ENCODE measurements at regions not wholly inside any gene's neighbourhood (a gene's known extent, or its start where the extent isn't known, plus 50 kb on each side); places are given as distances from the start of the nearest gene placed in this dataset.

DNA sequence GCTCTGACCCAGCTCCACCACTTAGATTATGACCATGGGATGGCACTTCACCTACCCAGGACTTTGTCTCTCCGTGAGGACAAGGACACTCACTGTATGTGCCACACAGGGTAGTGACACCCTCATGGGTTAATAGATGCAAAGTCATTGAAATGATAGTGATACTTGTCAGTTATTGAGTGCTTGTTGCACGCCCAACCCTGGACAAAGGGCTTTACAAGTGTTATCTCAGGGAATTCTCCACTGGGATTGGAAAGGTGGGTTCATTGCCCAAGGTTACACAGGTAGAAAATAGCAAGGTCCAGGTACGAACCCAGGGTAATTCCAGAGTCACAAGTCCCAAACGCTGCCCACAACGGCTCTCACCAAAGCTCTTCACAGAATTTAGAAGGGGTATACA is 158.2 kb downstream of the TRIM29 start (continued):
- TF ChIP-seq POLR2AphosphoS2 (IDR thresholded peaks at IDR 0.05; ENCODE audit: low read depth, low read length): no peak
- no peak for TF ChIP-seq KDM1A (IDR thresholded peaks at IDR 0.05; ENCODE audit: borderline replicate concordance)
- no peak for TF ChIP-seq EGR1 (IDR thresholded peaks at IDR 0.05; ENCODE audit: borderline replicate concordance in 1 of 2, low read depth in 2 of 2, low read length in 2 of 2)
- TF ChIP-seq NFYB (IDR thresholded peaks at IDR 0.05; ENCODE audit: insufficient read depth, low read depth, low read length): no peak
- TF ChIP-seq, protein P1, sequence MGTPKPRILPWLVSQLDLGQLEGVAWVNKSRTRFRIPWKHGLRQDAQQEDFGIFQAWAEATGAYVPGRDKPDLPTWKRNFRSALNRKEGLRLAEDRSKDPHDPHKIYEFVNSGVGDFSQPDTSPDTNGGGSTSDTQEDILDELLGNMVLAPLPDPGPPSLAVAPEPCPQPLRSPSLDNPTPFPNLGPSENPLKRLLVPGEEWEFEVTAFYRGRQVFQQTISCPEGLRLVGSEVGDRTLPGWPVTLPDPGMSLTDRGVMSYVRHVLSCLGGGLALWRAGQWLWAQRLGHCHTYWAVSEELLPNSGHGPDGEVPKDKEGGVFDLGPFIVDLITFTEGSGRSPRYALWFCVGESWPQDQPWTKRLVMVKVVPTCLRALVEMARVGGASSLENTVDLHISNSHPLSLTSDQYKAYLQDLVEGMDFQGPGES (IDR thresholded peaks at IDR 0.05): no peak

- no peak overlapping the region for H3K9ac ChIP-seq (ENCODE audit: control insufficient read depth, insufficient read depth, low read length)
- peaks cover 5% of the 10 kb centered on the region in 2 experiments; a peak in 3 of 4 replicates for H3K27me3 ChIP-seq (replicated peaks in 1 of 2; ENCODE audit: control insufficient read depth in 2 of 2, insufficient read depth in 2 of 2, low read length in 1 of 2)
- no peak overlapping the region for H2AFZ ChIP-seq (ENCODE audit: control insufficient read depth, low read depth, low read length)
- DNase-seq (ENCODE audit: low read depth, low spot score) (no peak), ATAC-seq (no peak), FAIRE-seq (no peak)
- CTCF ChIA-PET: no interaction called here
- no peak overlapping the region for H3K4me2 ChIP-seq (ENCODE audit: control insufficient read depth, insufficient read depth)
- no peaks in the 10 kb centered on the region for H3K36me3 ChIP-seq (ENCODE audit: control insufficient read depth in 2 of 2, insufficient read depth in 2 of 2, low read length in 1 of 2)
- no peaks in the 10 kb centered on the region for H3K79me2 ChIP-seq (ENCODE audit: control insufficient read depth, insufficient read depth, low read length)
- 27% methylated on average over 3 of the region's 3 CpGs for WGBS (ENCODE audit: insufficient coverage, insufficient replicate concordance, low lambda C conversion rate, missing lambda C conversion rate)
- H3K4me3 ChIP-seq: no peak overlapping the region
- intact Hi-C loops (cut with micrococcal nuclease; ENCODE audit: unreplicated experiment) (no loop called here), in situ Hi-C loops (cut with MboI) (no loop called here)
- SMC1A ChIA-PET (ENCODE audit: uncharacterized antibody, unreplicated experiment): no interaction called here
- POLR2A ChIA-PET: interaction anchor here (0.5 kb wide), 1 partner anchor 268 kb away, joined by 3 read pairs; no protein-coding TSS in a partner anchor
- BruUV-seq (replicated peaks): no TSS peak
- H3K9me3 ChIP-seq (replicated peaks; ENCODE audit: control insufficient read depth, insufficient read depth, low read length): no peaks in the 10 kb centered on the region
- H4K20me1 ChIP-seq (ENCODE audit: control insufficient read depth, insufficient read depth): no peaks in the 10 kb centered on the region
- H3K27ac ChIP-seq (ENCODE audit: control insufficient read depth, insufficient read depth): no peak overlapping the region
- RAD21 ChIA-PET (ENCODE audit: unreplicated experiment): no interaction called here
- no peaks in the 10 kb centered on the region for H3K4me1 ChIP-seq (ENCODE audit: control insufficient read depth, insufficient read depth, low read length)
- TF ChIP-seq BRCA1 (IDR thresholded peaks at IDR 0.05; ENCODE audit: low read depth, low read length) (no peak), MXI1 (IDR thresholded peaks at IDR 0.05; ENCODE audit: low read depth, low read length) (no peak), MYB (IDR thresholded peaks at IDR 0.05; ENCODE audit: borderline replicate concordance, low read depth, low read length) (no peak), MEF2A (IDR thresholded peaks at IDR 0.05; ENCODE audit: insufficient read depth, low read depth, low read length) (no peak), ZBTB11 (CRISPR knock-in tag; IDR thresholded peaks at IDR 0.05) (no peak), CEBPB (IDR thresholded peaks at IDR 0.05; ENCODE audit: borderline replicate concordance in 1 of 2, low read depth in 2 of 2, low read length in 2 of 2) (no peak), PBX3 (IDR thresholded peaks at IDR 0.05; ENCODE audit: insufficient replicate concordance, low read depth, low read length) (no peak)
- TF ChIP-seq, protein P2, sequence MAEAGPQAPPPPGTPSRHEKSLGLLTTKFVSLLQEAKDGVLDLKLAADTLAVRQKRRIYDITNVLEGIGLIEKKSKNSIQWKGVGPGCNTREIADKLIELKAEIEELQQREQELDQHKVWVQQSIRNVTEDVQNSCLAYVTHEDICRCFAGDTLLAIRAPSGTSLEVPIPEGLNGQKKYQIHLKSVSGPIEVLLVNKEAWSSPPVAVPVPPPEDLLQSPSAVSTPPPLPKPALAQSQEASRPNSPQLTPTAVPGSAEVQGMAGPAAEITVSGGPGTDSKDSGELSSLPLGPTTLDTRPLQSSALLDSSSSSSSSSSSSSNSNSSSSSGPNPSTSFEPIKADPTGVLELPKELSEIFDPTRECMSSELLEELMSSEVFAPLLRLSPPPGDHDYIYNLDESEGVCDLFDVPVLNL (IDR thresholded peaks at IDR 0.05; ENCODE audit: low read depth, low read length): no peak
- TF ChIP-seq, protein P3, sequence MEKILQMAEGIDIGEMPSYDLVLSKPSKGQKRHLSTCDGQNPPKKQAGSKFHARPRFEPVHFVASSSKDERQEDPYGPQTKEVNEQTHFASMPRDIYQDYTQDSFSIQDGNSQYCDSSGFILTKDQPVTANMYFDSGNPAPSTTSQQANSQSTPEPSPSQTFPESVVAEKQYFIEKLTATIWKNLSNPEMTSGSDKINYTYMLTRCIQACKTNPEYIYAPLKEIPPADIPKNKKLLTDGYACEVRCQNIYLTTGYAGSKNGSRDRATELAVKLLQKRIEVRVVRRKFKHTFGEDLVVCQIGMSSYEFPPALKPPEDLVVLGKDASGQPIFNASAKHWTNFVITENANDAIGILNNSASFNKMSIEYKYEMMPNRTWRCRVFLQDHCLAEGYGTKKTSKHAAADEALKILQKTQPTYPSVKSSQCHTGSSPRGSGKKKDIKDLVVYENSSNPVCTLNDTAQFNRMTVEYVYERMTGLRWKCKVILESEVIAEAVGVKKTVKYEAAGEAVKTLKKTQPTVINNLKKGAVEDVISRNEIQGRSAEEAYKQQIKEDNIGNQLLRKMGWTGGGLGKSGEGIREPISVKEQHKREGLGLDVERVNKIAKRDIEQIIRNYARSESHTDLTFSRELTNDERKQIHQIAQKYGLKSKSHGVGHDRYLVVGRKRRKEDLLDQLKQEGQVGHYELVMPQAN (conservative IDR thresholded peaks at IDR 0.05): no peak
Measured at GRCh38 chr11:119978696-119979095, 159.2 kb downstream of the TRIM29 start.
